Colonic mucosa (tissue), 4 donors: ENCODE measurements at regions not wholly inside any gene's neighbourhood (a gene's known extent, or its start where the extent isn't known, plus 50 kb on each side); places are given as distances from the start of the nearest gene placed in this dataset.

Experiments
- DNase-seq: peaks from one replicate; pipeline ENCODE4 v3.0.0-alpha.2; 2020
- H3K27ac ChIP-seq: fragments of 200-600 bp; one replicate; pipeline ENCODE4 v1.8.0; 2021
- H3K27me3 ChIP-seq: fragments of 200-600 bp; one replicate; pipeline ENCODE4 v1.8.0; 2021
- H3K36me3 ChIP-seq: fragments of 200-600 bp; one replicate; pipeline ENCODE4 v1.8.0; 2021
- H3K4me1 ChIP-seq: fragments of 200-600 bp; one replicate; pipeline ENCODE4 v1.8.0; 2021; ENCODE audit warnings: mild to moderate bottlenecking
- H3K4me3 ChIP-seq: fragments of 200-600 bp; one replicate; pipeline ENCODE4 v1.8.0; 2021
- H3K9ac ChIP-seq, 2 donors: one replicate each; pipeline ENCODE4 v1.7.0; 2013; ENCODE audit warnings: control low read depth in 2 of 2, low read depth in 2 of 2, low read length in 2 of 2
- H3K9me3 ChIP-seq: fragments of 200-600 bp; one replicate; pipeline ENCODE4 v1.8.0; 2021
- intact Hi-C: fragments of 100-400 bp; cut with DNase I; formaldehyde crosslinking; loops from one replicate; pipeline ENCODE4 v1.14.1; 2022
- TF ChIP-seq, protein P1 (sequence below): fragments of 200-600 bp; IDR thresholded peaks from one replicate; pipeline ENCODE4 v1.8.0; 2022; ENCODE audit warnings: antibody characterized with exemption, mild to moderate bottlenecking
- donor health status: healthy.
- donor health status: DM: no; HTN: no; CAD: no.
- donor health status: DM: no; HTN: no; CAD: no.

DNA sequence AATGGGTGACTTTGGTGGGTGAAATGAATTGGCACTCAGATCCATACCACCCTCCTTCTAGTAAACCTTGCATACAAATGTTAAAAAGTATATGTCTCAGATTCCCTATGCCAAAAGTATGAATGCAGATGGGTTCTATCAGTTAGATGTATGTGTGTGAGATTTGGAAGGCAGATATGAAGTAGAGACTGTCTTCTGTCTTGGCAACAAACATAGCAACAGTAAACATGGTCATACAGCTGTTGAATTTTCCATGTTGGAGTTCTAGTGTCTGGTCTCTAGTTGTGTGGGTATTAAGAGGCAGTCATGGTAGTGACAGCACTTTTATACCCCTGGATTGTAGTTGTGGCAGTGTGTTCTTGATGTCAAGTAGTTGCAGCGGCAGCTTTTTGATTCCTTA is 125.6 kb upstream of the PITX1 start:
- Histone ChIP-seq H3K4me3 (no peak overlapping the region), H3K27me3 (no peaks in the 10 kb centered on the region)

DNA sequence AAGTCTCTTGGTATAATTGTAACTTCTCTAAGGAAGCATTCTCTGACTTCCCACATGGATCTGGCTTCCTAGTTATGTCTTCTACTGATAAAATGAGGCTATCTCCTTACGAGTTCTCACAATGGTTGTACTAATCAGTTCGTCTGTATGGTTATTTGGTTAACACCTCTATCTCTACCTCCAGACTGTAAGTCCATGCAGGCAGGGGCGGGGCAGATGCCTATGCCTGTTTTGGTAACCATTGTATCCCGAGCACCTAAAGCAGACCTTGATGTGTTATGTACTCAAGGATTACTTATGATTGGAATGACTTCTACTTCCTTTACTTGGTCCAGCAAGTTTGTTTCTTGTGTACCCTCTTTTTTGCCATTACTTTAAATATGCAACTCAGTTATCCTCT is 125.0 kb upstream of the PITX1 start:
- H3K27ac ChIP-seq: no peak overlapping the region
- no peaks in the 10 kb centered on the region for H3K36me3 ChIP-seq

More for the DNA sequence above, 125.6 kb upstream of the PITX1 start:
- Histone ChIP-seq H3K36me3 (no peaks in the 10 kb centered on the region), H3K9me3 (no peaks in the 10 kb centered on the region), H3K4me1 (no peaks in the 10 kb centered on the region), H3K9ac (no peak overlapping the region), H3K27ac (no peak overlapping the region)
- TF ChIP-seq, protein P1, sequence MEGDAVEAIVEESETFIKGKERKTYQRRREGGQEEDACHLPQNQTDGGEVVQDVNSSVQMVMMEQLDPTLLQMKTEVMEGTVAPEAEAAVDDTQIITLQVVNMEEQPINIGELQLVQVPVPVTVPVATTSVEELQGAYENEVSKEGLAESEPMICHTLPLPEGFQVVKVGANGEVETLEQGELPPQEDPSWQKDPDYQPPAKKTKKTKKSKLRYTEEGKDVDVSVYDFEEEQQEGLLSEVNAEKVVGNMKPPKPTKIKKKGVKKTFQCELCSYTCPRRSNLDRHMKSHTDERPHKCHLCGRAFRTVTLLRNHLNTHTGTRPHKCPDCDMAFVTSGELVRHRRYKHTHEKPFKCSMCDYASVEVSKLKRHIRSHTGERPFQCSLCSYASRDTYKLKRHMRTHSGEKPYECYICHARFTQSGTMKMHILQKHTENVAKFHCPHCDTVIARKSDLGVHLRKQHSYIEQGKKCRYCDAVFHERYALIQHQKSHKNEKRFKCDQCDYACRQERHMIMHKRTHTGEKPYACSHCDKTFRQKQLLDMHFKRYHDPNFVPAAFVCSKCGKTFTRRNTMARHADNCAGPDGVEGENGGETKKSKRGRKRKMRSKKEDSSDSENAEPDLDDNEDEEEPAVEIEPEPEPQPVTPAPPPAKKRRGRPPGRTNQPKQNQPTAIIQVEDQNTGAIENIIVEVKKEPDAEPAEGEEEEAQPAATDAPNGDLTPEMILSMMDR: no peak
- DNase-seq: no peak
- intact Hi-C loops: no loop called here

DNA sequence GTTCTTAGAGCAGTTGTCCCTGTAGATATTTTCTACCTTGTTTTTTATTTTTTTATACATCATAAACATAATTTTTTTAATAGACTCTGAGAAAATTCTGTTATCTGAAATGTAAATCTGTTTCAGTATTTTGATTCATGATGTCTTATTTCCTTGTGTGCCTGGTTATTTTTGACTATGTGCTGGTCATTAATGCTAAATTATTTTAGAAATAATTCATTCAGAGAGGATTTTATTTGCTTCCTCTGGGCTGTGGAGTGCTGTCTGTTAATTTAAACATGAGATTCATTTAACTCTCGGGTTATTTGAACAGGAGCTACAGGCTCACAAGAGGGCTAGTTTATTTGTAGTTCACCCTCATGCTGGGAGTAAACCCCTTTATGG is 124.3 kb upstream of the PITX1 start:
- H3K4me1 ChIP-seq: no peaks in the 10 kb centered on the region

More for the DNA sequence above, 125.0 kb upstream of the PITX1 start:
- no peak overlapping the region for H3K4me3 ChIP-seq
- intact Hi-C loops: no loop called here
- TF ChIP-seq, protein P1: no peak
- no peaks in the 10 kb centered on the region for H3K4me1 ChIP-seq
- H3K9ac ChIP-seq: no peak overlapping the region
- no peaks in the 10 kb centered on the region for H3K27me3 ChIP-seq
- H3K9me3 ChIP-seq: no peaks in the 10 kb centered on the region
- DNase-seq: no peak

DNA sequence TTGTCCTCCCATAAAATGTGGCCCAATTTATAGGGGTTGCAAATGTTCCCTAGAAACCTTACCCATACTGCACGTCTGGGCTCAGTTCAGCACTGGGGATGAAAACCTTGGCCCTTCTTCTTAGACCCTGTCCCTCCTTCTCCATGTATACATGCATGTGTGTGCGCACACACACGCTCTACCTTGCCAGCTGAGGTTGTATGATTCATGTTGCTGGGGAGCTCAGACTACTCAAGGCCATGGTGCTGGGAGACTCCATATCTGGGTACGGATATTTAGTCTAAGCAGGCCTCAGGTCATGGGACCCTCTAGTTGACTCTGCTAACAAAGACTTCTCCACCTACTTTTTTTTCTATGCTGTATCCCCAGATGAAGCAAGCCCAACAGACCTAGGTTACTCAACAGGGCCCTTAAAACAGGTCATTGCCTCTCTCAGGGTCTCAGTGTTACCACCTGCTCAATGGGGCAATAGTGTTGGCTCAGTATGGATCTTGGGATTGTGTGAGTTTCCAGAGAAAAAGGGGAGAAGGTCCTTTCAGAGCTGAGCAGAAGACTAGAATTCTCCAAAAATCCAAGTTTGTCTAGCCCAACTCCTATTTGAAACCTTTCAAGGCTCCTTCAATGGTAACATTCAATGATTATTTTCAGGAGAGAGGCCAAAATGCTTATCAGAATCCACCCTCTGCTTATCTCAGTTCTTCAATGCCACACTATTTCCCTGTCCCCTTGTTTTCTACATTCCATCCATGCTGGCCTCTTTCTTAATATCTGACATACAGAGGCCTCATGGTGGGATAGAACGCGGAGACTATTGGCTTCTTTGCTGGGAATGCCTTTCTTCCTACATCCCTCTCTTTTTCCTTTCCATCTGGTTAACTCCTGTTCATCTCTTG is 123.6 kb upstream of the PITX1 start:
- H3K36me3 ChIP-seq: no peaks in the 10 kb centered on the region
- no peaks in the 10 kb centered on the region for H3K9me3 ChIP-seq
- intact Hi-C loops: no loop called here
- H3K4me1 ChIP-seq: no peaks in the 10 kb centered on the region
- no peak overlapping the region for H3K27ac ChIP-seq
- no peak overlapping the region for H3K9ac ChIP-seq
- H3K4me3 ChIP-seq: no peak overlapping the region
- TF ChIP-seq, protein P1: no peak
- no peaks in the 10 kb centered on the region for H3K27me3 ChIP-seq
- no peak for DNase-seq

More for the DNA sequence above, 124.3 kb upstream of the PITX1 start:
- TF ChIP-seq, protein P1: no peak
- H3K4me3 ChIP-seq: no peak overlapping the region
- no peaks in the 10 kb centered on the region for H3K36me3 ChIP-seq
- H3K27ac ChIP-seq: no peak overlapping the region
- intact Hi-C loops: no loop called here
- DNase-seq: no peak
- no peaks in the 10 kb centered on the region for H3K27me3 ChIP-seq
- no peaks in the 10 kb centered on the region for H3K9me3 ChIP-seq
- no peak overlapping the region for H3K9ac ChIP-seq

DNA sequence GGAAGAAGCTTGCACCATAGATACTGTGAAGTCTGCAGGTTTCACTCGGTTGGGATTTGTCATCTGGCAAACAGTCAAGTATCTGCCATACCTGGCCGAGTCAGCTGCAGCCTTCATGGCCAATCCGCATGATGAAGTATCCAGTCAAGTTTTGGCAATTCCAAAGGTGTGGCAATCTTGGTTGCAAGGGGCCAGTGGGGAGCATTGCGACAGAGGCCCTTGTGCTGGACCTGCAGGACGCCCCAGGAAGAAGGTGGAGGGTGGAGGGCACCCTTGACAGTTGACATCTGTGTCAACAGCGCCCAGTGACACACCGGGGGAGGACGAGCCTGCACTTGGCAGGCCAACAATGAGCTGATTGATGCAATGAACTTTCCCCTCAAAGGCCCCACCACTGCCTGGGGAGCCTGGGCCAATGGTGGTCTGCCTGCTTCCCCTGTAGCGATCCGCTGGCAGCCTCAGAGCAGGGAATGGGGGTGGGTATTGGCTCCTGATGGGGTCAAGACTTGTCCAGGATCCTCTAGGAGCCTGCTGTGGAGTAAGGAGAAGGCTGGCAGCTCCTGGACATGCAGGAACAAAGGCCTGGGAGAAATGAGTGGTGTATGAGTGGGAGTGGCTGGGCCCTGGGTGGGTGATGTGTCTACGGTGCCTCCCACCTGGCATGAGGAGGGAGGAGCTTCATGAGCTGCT is 122.8 kb upstream of the PITX1 start:
- intact Hi-C loops: no loop called here
- Histone ChIP-seq H3K9me3 (no peaks in the 10 kb centered on the region), H3K9ac (no peak overlapping the region), H3K4me1 (no peaks in the 10 kb centered on the region), H3K27me3 (no peaks in the 10 kb centered on the region), H3K27ac (no peak overlapping the region), H3K36me3 (no peaks in the 10 kb centered on the region), H3K4me3 (no peak overlapping the region)
- no peak for DNase-seq
- TF ChIP-seq, protein P1: no peak
